Endothelial cell (in vitro differentiated cells): ENCODE measurements at regions not wholly inside any gene's neighbourhood (a gene's known extent, or its start where the extent isn't known, plus 50 kb on each side); places are given as distances from the start of the nearest gene placed in this dataset.
"Not testable (repeated sequence)": the region's sequence is repeated elsewhere in the genome, so short reads cannot be mapped to it uniquely, and the experiment has no call there.

Experiments used
- DNase-seq: peaks from one replicate; pipeline ENCODE4 v3.0.0; 2021; ENCODE audit warnings: low spot score
- H3K27ac Mint-ChIP-seq: one replicate; pipeline ENCODE4 v1.8.0; 2021; ENCODE audit warnings: mixed read lengths, inconsistent platforms; ENCODE audit not compliant: unreplicated experiment
- H3K27me3 Mint-ChIP-seq: one replicate; pipeline ENCODE4 v1.8.0; 2021; ENCODE audit warnings: mild to moderate bottlenecking, moderate library complexity, mixed read lengths, inconsistent platforms; ENCODE audit not compliant: unreplicated experiment
- H3K36me3 Mint-ChIP-seq: one replicate; pipeline ENCODE4 v1.8.0; 2021; ENCODE audit warnings: mild to moderate bottlenecking, low read depth, mixed read lengths, inconsistent platforms; ENCODE audit not compliant: unreplicated experiment
- H3K4me1 Mint-ChIP-seq: one replicate; pipeline ENCODE4 v1.8.0; 2021; ENCODE audit warnings: mild to moderate bottlenecking, mixed read lengths, inconsistent platforms; ENCODE audit not compliant: unreplicated experiment
- H3K4me3 Mint-ChIP-seq: one replicate; pipeline ENCODE4 v1.8.0; 2021; ENCODE audit warnings: mild to moderate bottlenecking, mixed read lengths, inconsistent platforms; ENCODE audit not compliant: unreplicated experiment
- H3K9me3 Mint-ChIP-seq: one replicate; pipeline ENCODE4 v1.8.0; 2021; ENCODE audit warnings: mixed read lengths, inconsistent platforms; ENCODE audit not compliant: unreplicated experiment
- TF ChIP-seq, protein P1 (sequence below): fragments of 200-600 bp; sonication (generic); IDR thresholded peaks from one replicate; pipeline ENCODE4 v1.5.0; 2021; ENCODE audit warnings: antibody characterized with exemption; ENCODE audit not compliant: unreplicated experiment

DNA sequence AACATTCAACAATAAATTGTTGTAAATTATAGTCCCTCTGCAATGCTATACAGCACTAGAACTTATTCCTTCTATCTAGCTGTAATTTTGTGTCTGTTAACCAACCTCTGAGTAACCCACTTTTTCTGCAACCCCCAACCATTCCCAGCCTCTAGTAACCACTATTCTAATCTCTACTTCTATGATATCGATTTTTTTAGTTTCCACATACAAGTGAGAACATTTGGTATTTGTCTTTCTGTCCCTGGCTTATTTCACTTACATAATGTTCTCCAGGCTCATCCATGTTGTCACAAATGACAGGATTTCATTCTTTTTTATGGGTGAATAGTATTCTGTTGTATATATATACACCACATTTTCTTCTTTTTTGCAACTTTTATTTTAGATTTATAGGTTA lies 147.6 kb downstream of the MAIP1 start:
- TF ChIP-seq, protein P1, sequence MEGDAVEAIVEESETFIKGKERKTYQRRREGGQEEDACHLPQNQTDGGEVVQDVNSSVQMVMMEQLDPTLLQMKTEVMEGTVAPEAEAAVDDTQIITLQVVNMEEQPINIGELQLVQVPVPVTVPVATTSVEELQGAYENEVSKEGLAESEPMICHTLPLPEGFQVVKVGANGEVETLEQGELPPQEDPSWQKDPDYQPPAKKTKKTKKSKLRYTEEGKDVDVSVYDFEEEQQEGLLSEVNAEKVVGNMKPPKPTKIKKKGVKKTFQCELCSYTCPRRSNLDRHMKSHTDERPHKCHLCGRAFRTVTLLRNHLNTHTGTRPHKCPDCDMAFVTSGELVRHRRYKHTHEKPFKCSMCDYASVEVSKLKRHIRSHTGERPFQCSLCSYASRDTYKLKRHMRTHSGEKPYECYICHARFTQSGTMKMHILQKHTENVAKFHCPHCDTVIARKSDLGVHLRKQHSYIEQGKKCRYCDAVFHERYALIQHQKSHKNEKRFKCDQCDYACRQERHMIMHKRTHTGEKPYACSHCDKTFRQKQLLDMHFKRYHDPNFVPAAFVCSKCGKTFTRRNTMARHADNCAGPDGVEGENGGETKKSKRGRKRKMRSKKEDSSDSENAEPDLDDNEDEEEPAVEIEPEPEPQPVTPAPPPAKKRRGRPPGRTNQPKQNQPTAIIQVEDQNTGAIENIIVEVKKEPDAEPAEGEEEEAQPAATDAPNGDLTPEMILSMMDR, result no peak
- no peak overlapping the region for H3K27ac Mint-ChIP-seq
- H3K4me1 Mint-ChIP-seq, result no peaks in the 10 kb centered on the region
- H3K27me3 Mint-ChIP-seq, result peaks cover 1% of the 10 kb centered on the region
- H3K36me3 Mint-ChIP-seq, result no peaks in the 10 kb centered on the region
- no peak for DNase-seq
- no peak overlapping the region for H3K4me3 Mint-ChIP-seq
- H3K9me3 Mint-ChIP-seq, result no peaks in the 10 kb centered on the region

- no peak overlapping the region for H3K4me3 Mint-ChIP-seq
- peaks cover 1% of the 10 kb centered on the region for H3K27me3 Mint-ChIP-seq
- no peak for DNase-seq
- TF ChIP-seq, protein P1, result no peak
- no peaks in the 10 kb centered on the region for H3K4me1 Mint-ChIP-seq
- no peaks in the 10 kb centered on the region for H3K9me3 Mint-ChIP-seq
- H3K36me3 Mint-ChIP-seq, result no peaks in the 10 kb centered on the region
- H3K27ac Mint-ChIP-seq, result no peak overlapping the region
These were observed 148.6 kb downstream of the MAIP1 start for GRCh38 chr2:200104015-200104414.

GRCh38 chr2:200107514-200108217 lies 152.3 kb downstream of the MAIP1 start:
- TF ChIP-seq, protein P1, result no peak
- Mint-ChIP-seq H3K27ac (no peak overlapping the region), H3K27me3 (peaks cover 1% of the 10 kb centered on the region), H3K9me3 (no peaks in the 10 kb centered on the region), H3K4me1 (no peaks in the 10 kb centered on the region), H3K4me3 (no peak overlapping the region), H3K36me3 (no peaks in the 10 kb centered on the region)
- no peak for DNase-seq

DNA sequence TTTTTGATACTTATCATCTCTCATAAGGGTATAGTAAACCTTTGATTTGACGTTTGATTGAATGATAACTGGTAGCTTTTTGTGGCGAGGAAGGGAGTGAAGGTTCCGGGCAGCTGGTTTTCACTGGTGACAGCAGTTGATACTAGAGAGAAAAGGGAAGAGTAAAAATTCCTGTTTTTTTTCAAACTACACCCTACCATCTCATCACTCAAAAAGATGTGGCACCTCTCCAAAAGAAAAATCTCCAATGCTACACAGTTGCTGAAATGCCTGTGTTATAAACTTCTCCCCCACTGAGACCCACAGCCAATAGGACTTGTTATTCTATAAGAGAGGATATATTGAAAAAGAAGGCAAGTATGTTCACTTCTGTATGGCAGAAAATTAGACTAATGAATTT lies 154.0 kb downstream of the MAIP1 start:
- no peak for DNase-seq
- Mint-ChIP-seq H3K36me3 (no peaks in the 10 kb centered on the region), H3K4me3 (no peak overlapping the region), H3K27ac (no peak overlapping the region), H3K9me3 (no peaks in the 10 kb centered on the region), H3K4me1 (no peaks in the 10 kb centered on the region), H3K27me3 (peaks cover 1% of the 10 kb centered on the region)
- TF ChIP-seq, protein P1, result no peak

DNA sequence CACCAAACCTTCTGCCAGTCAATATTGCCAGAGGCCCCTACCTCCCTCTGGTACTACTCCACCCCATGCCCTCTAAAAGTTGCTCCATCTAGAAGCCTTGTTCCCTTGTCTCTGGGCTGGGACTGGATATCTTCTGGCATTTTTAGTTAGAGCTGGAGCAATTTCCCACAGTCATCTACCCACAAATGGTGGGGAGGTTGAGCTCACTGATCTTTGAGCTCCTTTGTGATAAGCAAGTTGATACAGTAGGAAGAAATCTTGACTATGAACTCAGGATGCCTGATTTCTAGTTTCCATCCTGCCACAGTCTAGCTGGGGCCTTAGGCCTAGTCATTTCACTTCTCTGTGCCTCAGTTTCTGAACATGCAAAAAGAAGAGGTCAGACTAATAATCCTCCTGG lies 155.0 kb downstream of the MAIP1 start:
- H3K4me1 Mint-ChIP-seq, result no peaks in the 10 kb centered on the region
- peaks cover 1% of the 10 kb centered on the region for H3K27me3 Mint-ChIP-seq
- no peak overlapping the region for H3K27ac Mint-ChIP-seq
- H3K9me3 Mint-ChIP-seq, result no peaks in the 10 kb centered on the region
- no peaks in the 10 kb centered on the region for H3K36me3 Mint-ChIP-seq
- TF ChIP-seq, protein P1, result no peak
- DNase-seq, result no peak
- H3K4me3 Mint-ChIP-seq, result no peak overlapping the region

GRCh38 chr2:200113016-200113799 lies 157.8 kb downstream of the MAIP1 start:
- H3K4me1 Mint-ChIP-seq, H3K27me3 Mint-ChIP-seq, DNase-seq, H3K27ac Mint-ChIP-seq, H3K36me3 Mint-ChIP-seq, H3K9me3 Mint-ChIP-seq, H3K4me3 Mint-ChIP-seq: not testable (repeated sequence)
